AG04450 (cell line): ENCODE measurements at regions not wholly inside any gene's neighbourhood (a gene's known extent, or its start where the extent isn't known, plus 50 kb on each side); places are given as distances from the start of the nearest gene placed in this dataset.

Source experiments
- CTCF ChIA-PET: fragments of 300-600, 350-600 bp; formaldehyde crosslinking; extraction: SDS; loops from one replicate; lab custom pipeline; 2022; ENCODE audit warnings: antibody characterized with exemption, inconsistent platforms; lab: Charles Lee
- POLR2A ChIA-PET: fragments of 350-600 bp; formaldehyde crosslinking; extraction: SDS; loops from one replicate; lab custom pipeline; 2021; ENCODE audit warnings: antibody characterized with exemption, inconsistent platforms; lab: Yijun Ruan, JAX
- DNase-seq: peaks from one replicate; pipeline ENCODE4 v3.0.0-alpha.2; 2011; ENCODE audit warnings: low read depth, low spot score
- H3K27ac ChIP-seq: one replicate; pipeline ENCODE4 v1.5.1; 2012; ENCODE audit warnings: low read depth, low read length, control low read depth
- H3K27me3 ChIP-seq: one replicate; pipeline ENCODE4 v1.6.0; 2012; ENCODE audit warnings: low read length; ENCODE audit not compliant: control insufficient read depth, insufficient read depth
- H3K4me3 ChIP-seq: 2 replicates; pipeline ENCODE4 v1.5.1; 2011; ENCODE audit warnings: mild to moderate bottlenecking, low read depth, low read length, control low read depth
- H3K9me3 ChIP-seq: 2 replicates; pipeline ENCODE4 v1.5.1; 2012; ENCODE audit warnings: low read length; ENCODE audit not compliant: control insufficient read depth, insufficient read depth
- TF ChIP-seq, protein P1 (sequence below): IDR thresholded peaks from 2 replicates; pipeline ENCODE4 v1.5.1; 2011; ENCODE audit warnings: low read depth, low read length, control low read depth, inconsistent platforms

DNA sequence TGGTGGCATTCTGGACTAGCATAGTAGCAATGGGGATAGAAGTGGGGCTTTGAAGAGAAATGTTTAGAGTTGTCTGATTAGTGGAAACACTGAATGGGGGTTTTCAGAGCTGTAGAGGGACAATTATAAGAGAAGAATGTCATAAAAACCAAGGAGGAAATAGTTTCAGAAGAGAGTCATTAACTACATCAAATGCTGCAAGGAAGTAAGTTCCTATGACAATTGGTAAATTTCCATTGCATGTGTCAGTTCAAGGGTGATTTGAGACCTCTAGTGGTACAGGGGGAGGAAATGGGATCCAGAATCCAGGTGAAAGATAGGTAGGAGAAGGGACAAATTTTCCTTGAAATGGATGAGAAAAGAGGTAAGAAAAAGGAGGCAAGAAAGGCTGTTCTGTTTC lies 68.3 kb upstream of the TBC1D5 start:
- H3K27me3 ChIP-seq = no peaks in the 10 kb centered on the region
- POLR2A ChIA-PET = no interaction called here
- DNase-seq = no peak
- H3K27ac ChIP-seq = no peak overlapping the region
- no peaks in the 10 kb centered on the region for H3K9me3 ChIP-seq
- no peak overlapping the region for H3K4me3 ChIP-seq
- TF ChIP-seq, protein P1, sequence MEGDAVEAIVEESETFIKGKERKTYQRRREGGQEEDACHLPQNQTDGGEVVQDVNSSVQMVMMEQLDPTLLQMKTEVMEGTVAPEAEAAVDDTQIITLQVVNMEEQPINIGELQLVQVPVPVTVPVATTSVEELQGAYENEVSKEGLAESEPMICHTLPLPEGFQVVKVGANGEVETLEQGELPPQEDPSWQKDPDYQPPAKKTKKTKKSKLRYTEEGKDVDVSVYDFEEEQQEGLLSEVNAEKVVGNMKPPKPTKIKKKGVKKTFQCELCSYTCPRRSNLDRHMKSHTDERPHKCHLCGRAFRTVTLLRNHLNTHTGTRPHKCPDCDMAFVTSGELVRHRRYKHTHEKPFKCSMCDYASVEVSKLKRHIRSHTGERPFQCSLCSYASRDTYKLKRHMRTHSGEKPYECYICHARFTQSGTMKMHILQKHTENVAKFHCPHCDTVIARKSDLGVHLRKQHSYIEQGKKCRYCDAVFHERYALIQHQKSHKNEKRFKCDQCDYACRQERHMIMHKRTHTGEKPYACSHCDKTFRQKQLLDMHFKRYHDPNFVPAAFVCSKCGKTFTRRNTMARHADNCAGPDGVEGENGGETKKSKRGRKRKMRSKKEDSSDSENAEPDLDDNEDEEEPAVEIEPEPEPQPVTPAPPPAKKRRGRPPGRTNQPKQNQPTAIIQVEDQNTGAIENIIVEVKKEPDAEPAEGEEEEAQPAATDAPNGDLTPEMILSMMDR = no peak
- CTCF ChIA-PET = interaction anchor here (1.2 kb wide), 1 partner anchor 30 kb away, joined by 6 read pairs; no protein-coding TSS in a partner anchor

DNA sequence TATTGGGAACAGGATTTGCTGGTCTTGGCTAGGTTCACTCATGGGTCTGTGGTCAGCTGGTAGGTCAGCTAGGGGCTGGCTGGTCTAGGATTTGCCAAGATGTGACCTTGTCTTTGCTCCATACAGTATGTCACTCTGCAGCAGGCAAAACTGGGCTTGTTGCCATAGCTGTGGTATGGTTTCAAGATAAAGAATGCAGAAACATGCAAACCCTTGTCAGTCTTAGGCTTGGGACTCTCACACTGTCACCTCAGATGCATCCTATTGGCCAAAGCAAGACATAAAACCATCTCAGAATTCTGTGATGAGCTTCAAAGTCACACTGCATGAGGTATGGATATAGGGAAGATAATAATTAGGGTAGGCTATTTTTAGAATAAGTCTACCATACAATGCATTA lies 66.6 kb upstream of the TBC1D5 start:
- H3K9me3 ChIP-seq = no peaks in the 10 kb centered on the region
- TF ChIP-seq, protein P1 = no peak
- ChIA-PET CTCF (interaction anchor here (1.0 kb wide), 1 partner anchor 32 kb away, joined by 4 read pairs; no protein-coding TSS in a partner anchor), POLR2A (no interaction called here)
- DNase-seq = no peak
- H3K27ac ChIP-seq = no peak overlapping the region
- no peaks in the 10 kb centered on the region for H3K27me3 ChIP-seq
- no peak overlapping the region for H3K4me3 ChIP-seq

DNA sequence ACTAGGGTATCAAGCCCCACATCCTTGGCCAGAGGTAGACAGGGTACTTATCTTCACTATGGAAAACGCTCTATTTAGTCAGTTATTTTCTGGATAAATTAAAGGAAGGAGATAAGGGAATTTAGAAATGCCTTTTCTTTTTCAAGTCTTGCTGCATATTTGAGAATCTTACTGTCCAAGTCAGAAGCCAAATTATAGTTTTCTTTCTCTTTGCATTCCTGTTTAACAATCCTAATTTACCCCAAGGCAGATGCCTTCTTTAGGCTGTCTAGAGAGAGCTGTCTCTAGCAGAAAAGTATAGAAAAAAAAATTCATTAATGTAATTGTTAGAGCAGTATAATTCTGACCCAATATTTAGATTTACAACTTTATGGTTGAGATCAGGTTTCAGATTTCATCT lies 64.4 kb upstream of the TBC1D5 start:
- Histone ChIP-seq H3K27me3 (no peaks in the 10 kb centered on the region), H3K4me3 (no peak overlapping the region), H3K9me3 (no peaks in the 10 kb centered on the region), H3K27ac (no peak overlapping the region)
- ChIA-PET CTCF (interaction anchor here (1.0 kb wide), 1 partner anchor 34 kb away, joined by 6 read pairs; no protein-coding TSS in a partner anchor), POLR2A (no interaction called here)
- TF ChIP-seq, protein P1 = no peak
- DNase-seq = no peak

DNA sequence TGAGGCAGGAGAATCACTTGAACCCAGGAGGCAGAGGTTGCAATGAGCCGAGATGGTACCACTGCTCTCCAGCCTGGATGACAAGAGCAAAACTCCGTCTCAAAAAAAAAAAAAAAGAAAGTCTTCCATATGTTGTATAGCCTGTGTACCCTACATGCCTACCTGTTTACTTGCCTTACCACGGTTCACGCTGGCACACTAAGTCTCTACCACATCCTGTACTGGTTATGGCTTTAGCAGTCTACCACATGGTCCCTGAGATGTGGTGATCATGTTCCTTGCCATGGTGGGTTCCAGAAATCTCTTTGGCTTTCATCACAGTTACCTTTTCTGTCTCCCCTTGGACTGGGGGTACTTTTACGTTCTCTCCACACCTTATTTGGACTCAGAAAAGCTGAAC lies 63.8 kb upstream of the TBC1D5 start:
- TF ChIP-seq, protein P1 = no peak
- ChIA-PET POLR2A (no interaction called here), CTCF (interaction anchor here (1.0 kb wide), 1 partner anchor 35 kb away, joined by 6 read pairs; no protein-coding TSS in a partner anchor)
- Histone ChIP-seq H3K4me3 (no peak overlapping the region), H3K27ac (no peak overlapping the region), H3K9me3 (no peaks in the 10 kb centered on the region), H3K27me3 (no peaks in the 10 kb centered on the region)
- no peak for DNase-seq

DNA sequence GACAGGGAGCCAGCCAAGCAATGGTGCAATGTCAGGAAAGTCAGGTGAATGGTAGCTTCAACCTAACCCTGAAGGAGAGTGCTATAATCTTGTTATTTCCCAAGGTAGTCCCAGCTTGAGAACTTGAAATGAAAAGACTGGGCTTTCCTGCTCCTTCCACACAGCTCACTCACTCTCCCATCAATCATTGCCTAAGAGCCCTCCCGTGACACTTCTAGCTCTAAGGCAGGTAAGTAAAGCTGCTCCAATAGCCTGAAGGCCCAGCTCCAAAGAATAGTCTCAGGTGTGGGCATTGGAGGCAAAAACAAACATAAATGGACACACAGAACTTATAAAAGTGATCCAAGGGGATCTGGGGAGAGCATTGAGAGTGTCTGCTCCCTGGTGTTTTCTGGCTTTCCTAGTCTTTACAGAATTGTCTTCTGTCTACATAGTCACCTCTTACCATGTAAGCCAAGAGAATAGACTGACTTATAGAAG lies 63.1 kb upstream of the TBC1D5 start:
- no peak overlapping the region for H3K4me3 ChIP-seq
- H3K9me3 ChIP-seq = no peaks in the 10 kb centered on the region
- TF ChIP-seq, protein P1 = no peak
- no peak for DNase-seq
- no peak overlapping the region for H3K27ac ChIP-seq
- POLR2A ChIA-PET = no interaction called here
- no peaks in the 10 kb centered on the region for H3K27me3 ChIP-seq
- CTCF ChIA-PET = no interaction called here
